ENCODE measurements at regions not wholly inside any gene's neighbourhood (a gene's known extent, or its start where the extent isn't known, plus 50 kb on each side); places are given as distances from the start of the nearest gene placed in this dataset.
"Not testable (repeated sequence)": the region's sequence is repeated elsewhere in the genome, so short reads cannot be mapped to it uniquely, and the experiment has no call there.

GRCh38 chr4:78660559-78660958 is 109.0 kb downstream of the ANXA3 start:
- no peak for DNase-seq (ENCODE audit: low read depth in 2 of 2)

- no peak for DNase-seq (ENCODE audit: low read depth in 2 of 2)
These were observed 109.6 kb downstream of the ANXA3 start for GRCh38 chr4:78661086-78661690.

GRCh38 chr4:78661921-78662521 is 110.5 kb downstream of the ANXA3 start:
- DNase-seq (ENCODE audit: low read depth in 2 of 2) = no peak

GRCh38 chr4:78662658-78663057 is 111.1 kb downstream of the ANXA3 start:
- DNase-seq (ENCODE audit: low read depth in 2 of 2) = no peak

GRCh38 chr4:78664296-78664695 is 111.9 kb upstream of the BMP2K start:
- not testable (repeated sequence) for DNase-seq (ENCODE audit: low read depth in 2 of 2)

GRCh38 chr4:78665216-78665770 is 110.9 kb upstream of the BMP2K start:
- DNase-seq (ENCODE audit: low read depth in 2 of 2) = no peak

- no peak for DNase-seq (ENCODE audit: low read depth in 2 of 2)
These were observed 109.3 kb upstream of the BMP2K start for GRCh38 chr4:78666830-78667258.

GRCh38 chr4:78667325-78667724 is 108.8 kb upstream of the BMP2K start:
- DNase-seq (ENCODE audit: low read depth in 2 of 2) = no peak

- no peak for DNase-seq (ENCODE audit: low read depth in 2 of 2)
These were observed 108.4 kb upstream of the BMP2K start for GRCh38 chr4:78667764-78668163.

- DNase-seq (ENCODE audit: low read depth in 2 of 2) = no peak
These were observed 106.7 kb upstream of the BMP2K start for GRCh38 chr4:78669453-78669852.

GRCh38 chr4:78671903-78672815 is 104.0 kb upstream of the BMP2K start:
- DNase-seq (ENCODE audit: low read depth in 2 of 2) = no peak

GRCh38 chr4:78673337-78673736 is 102.8 kb upstream of the BMP2K start:
- no peak for DNase-seq (ENCODE audit: low read depth in 2 of 2)

- DNase-seq (ENCODE audit: low read depth in 2 of 2) = no peak
These were observed 100.8 kb upstream of the BMP2K start for GRCh38 chr4:78675325-78675724.

GRCh38 chr4:78682070-78682469 is 94.1 kb upstream of the BMP2K start:
- no peak for DNase-seq (ENCODE audit: low read depth in 2 of 2)

GRCh38 chr4:78683352-78683751 is 92.8 kb upstream of the BMP2K start:
- DNase-seq (ENCODE audit: low read depth in 2 of 2) = no peak

GRCh38 chr4:78684325-78685079 is 91.6 kb upstream of the BMP2K start:
- peak; percentile 26 to 30 for DNase-seq (ENCODE audit: low read depth in 2 of 2)

GRCh38 chr4:78687818-78688217 is 88.3 kb upstream of the BMP2K start:
- no peak for DNase-seq (ENCODE audit: low read depth in 2 of 2)

GRCh38 chr4:78688366-78688765 is 87.8 kb upstream of the BMP2K start:
- DNase-seq (ENCODE audit: low read depth in 2 of 2) = no peak

- DNase-seq (ENCODE audit: low read depth in 2 of 2) = no peak
These were observed 86.9 kb upstream of the BMP2K start for GRCh38 chr4:78689261-78689660.

GRCh38 chr4:78689700-78690323 is 86.3 kb upstream of the BMP2K start:
- no peak for DNase-seq (ENCODE audit: low read depth in 2 of 2)

GRCh38 chr4:78691334-78691754 is 84.8 kb upstream of the BMP2K start:
- DNase-seq (ENCODE audit: low read depth in 2 of 2) = no peak
